Caco-2 (cell line): ENCODE measurements at regions not wholly inside any gene's neighbourhood (a gene's known extent, or its start where the extent isn't known, plus 50 kb on each side); places are given as distances from the start of the nearest gene placed in this dataset.

Experiments used
- BruUV-seq: library from RNA; stranded (reverse); fragments of 400-500 nt; replicated peaks from 2 replicates; lab custom pipeline; 2021; lab: Mats Ljungman, UMichigan
- CTCF ChIA-PET: fragments of 300-600 bp; sonication (Branson Sonifier 250); formaldehyde crosslinking; loops from one replicate; lab custom pipeline; 2022; ENCODE audit warnings: antibody characterized with exemption; lab: Charles Lee
- POLR2A ChIA-PET: fragments of 300-600 bp; sonication (Branson Sonifier 250); formaldehyde crosslinking; loops from one replicate; lab custom pipeline; 2022; ENCODE audit warnings: antibody characterized with exemption; lab: Charles Lee
- DNase-seq, 2 experiments: peaks; one replicate each; pipeline versions ENCODE4 v3.0.0 to v3.0.0-alpha.2; 2020 to 2022
- H3K27me3 ChIP-seq: replicated peaks from 2 replicates; pipeline ENCODE4 v1.6.0; 2011; ENCODE audit warnings: low read length; ENCODE audit not compliant: control insufficient read depth, insufficient read depth
- H3K36me3 ChIP-seq: 2 replicates; pipeline ENCODE4 v1.5.1; 2011; ENCODE audit warnings: low read length; ENCODE audit not compliant: control insufficient read depth, insufficient read depth
- H3K4me1 ChIP-seq: fragments of 250-450 bp; sonication (Bioruptor Pico); 2 replicates; pipeline ENCODE4 v1.5.1; 2020; ENCODE audit warnings: mild to moderate bottlenecking
- H3K4me3 ChIP-seq: 2 replicates; pipeline ENCODE4 v1.5.1; 2011; ENCODE audit warnings: low read depth, mild to moderate bottlenecking, control low read depth, low read length
- H3K9me3 ChIP-seq: fragments of 250-450 bp; sonication (Bioruptor Pico); 2 replicates; pipeline ENCODE4 v1.5.1; 2020; ENCODE audit warnings: mild to moderate bottlenecking, moderate library complexity
- H3K27ac Mint-ChIP-seq: one replicate; pipeline ENCODE4 v1.8.0; 2022; ENCODE audit warnings: mixed read lengths; ENCODE audit not compliant: unreplicated experiment
- H3K27me3 Mint-ChIP-seq: one replicate; pipeline ENCODE4 v1.8.0; 2022; ENCODE audit warnings: mixed read lengths; ENCODE audit not compliant: insufficient read depth, unreplicated experiment
- H3K36me3 Mint-ChIP-seq: one replicate; pipeline ENCODE4 v1.8.0; 2022; ENCODE audit warnings: mild to moderate bottlenecking, mixed read lengths; ENCODE audit not compliant: insufficient read depth, unreplicated experiment
- H3K4me1 Mint-ChIP-seq: one replicate; pipeline ENCODE4 v1.8.0; 2022; ENCODE audit warnings: low read depth, mixed read lengths; ENCODE audit not compliant: unreplicated experiment
- H3K4me3 Mint-ChIP-seq: one replicate; pipeline ENCODE4 v1.8.0; 2022; ENCODE audit warnings: mild to moderate bottlenecking, moderate library complexity, mixed read lengths; ENCODE audit not compliant: unreplicated experiment
- H3K9me3 Mint-ChIP-seq: one replicate; pipeline ENCODE4 v1.8.0; 2022; ENCODE audit warnings: mixed read lengths; ENCODE audit not compliant: unreplicated experiment
- CTCF ChIP-seq, 2 experiments: fragments of 200-600 bp in 1 of 2; IDR thresholded peaks; 1 replicate in 1 of 2; 2 replicates in 1 of 2; pipeline versions ENCODE4 v1.5.1 to v1.8.0; 2011 to 2022; ENCODE audit warnings: antibody characterized with exemption in 1 of 2, control low read depth in 1 of 2, inconsistent platforms in 1 of 2, low read depth in 1 of 2, low read length in 1 of 2, mild to moderate bottlenecking in 1 of 2, moderate library complexity in 1 of 2; ENCODE audit not compliant: insufficient read depth in 1 of 2, severe bottlenecking in 1 of 2, unreplicated experiment in 1 of 2
- intact Hi-C: fragments of 100-400 bp; cut with micrococcal nuclease; formaldehyde crosslinking; loops from one replicate; pipeline ENCODE4 v1.10.0; 2022; ENCODE audit not compliant: unreplicated experiment

GRCh38 chr3:23667536-23668429 is 138.0 kb upstream of the UBE2E1 start:
- DNase-seq: no peak
- H3K4me3 ChIP-seq: no peak overlapping the region

GRCh38 chr3:23668430-23668904 is 137.3 kb upstream of the UBE2E1 start:
- intact Hi-C loops: no loop called here
- Mint-ChIP-seq H3K4me3 (no peak overlapping the region), H3K9me3 (no peaks in the 10 kb centered on the region), H3K36me3 (no peaks in the 10 kb centered on the region), H3K27ac (no peak overlapping the region), H3K27me3 (no peaks in the 10 kb centered on the region), H3K4me1 (no peaks in the 10 kb centered on the region)
- no peaks in the 10 kb centered on the region for H3K9me3 ChIP-seq
- H3K36me3 ChIP-seq: no peaks in the 10 kb centered on the region
- H3K4me1 ChIP-seq: no peaks in the 10 kb centered on the region
- ChIA-PET CTCF (interaction anchor here (1.5 kb wide), 1 partner anchor 93 kb away, joined by 3 read pairs; no protein-coding TSS in a partner anchor), POLR2A (no interaction called here)
- DNase-seq: no peak
- TF ChIP-seq CTCF (IDR thresholded peaks at IDR 0.05; ENCODE audit: insufficient read depth in 1 of 2, low read depth in 1 of 2, low read length in 1 of 2, severe bottlenecking in 1 of 2, unreplicated experiment in 1 of 2): no peak
- H3K4me3 ChIP-seq: no peak overlapping the region
- H3K27me3 ChIP-seq: no peaks in the 10 kb centered on the region
- BruUV-seq: no TSS peak

More at GRCh38 chr3:23667536-23668429, 138.0 kb upstream of the UBE2E1 start:
- TF ChIP-seq CTCF (IDR thresholded peaks at IDR 0.05; ENCODE audit: insufficient read depth in 1 of 2, low read depth in 1 of 2, low read length in 1 of 2, severe bottlenecking in 1 of 2, unreplicated experiment in 1 of 2): no peak
- no peaks in the 10 kb centered on the region for H3K9me3 Mint-ChIP-seq
- H3K36me3 ChIP-seq: no peaks in the 10 kb centered on the region
- no peaks in the 10 kb centered on the region for H3K27me3 ChIP-seq
- intact Hi-C loops: no loop called here
- CTCF ChIA-PET: no interaction called here
- no peaks in the 10 kb centered on the region for H3K4me1 ChIP-seq
- POLR2A ChIA-PET: no interaction called here
- no peaks in the 10 kb centered on the region for H3K27me3 Mint-ChIP-seq
- BruUV-seq: no TSS peak
- no peaks in the 10 kb centered on the region for H3K9me3 ChIP-seq
- H3K4me1 Mint-ChIP-seq: no peaks in the 10 kb centered on the region
- H3K4me3 Mint-ChIP-seq: no peak overlapping the region
- H3K27ac Mint-ChIP-seq: no peak overlapping the region
- no peaks in the 10 kb centered on the region for H3K36me3 Mint-ChIP-seq

- Mint-ChIP-seq H3K9me3 (no peaks in the 10 kb centered on the region), H3K4me1 (no peaks in the 10 kb centered on the region), H3K27ac (no peak overlapping the region), H3K36me3 (no peaks in the 10 kb centered on the region), H3K4me3 (no peak overlapping the region), H3K27me3 (no peaks in the 10 kb centered on the region)
- no peak overlapping the region for H3K4me3 ChIP-seq
- CTCF ChIA-PET: interaction anchor here (1.5 kb wide), 1 partner anchor 91 kb away, joined by 3 read pairs; no protein-coding TSS in a partner anchor
- POLR2A ChIA-PET: no interaction called here
- DNase-seq: no peak
- H3K4me1 ChIP-seq: no peaks in the 10 kb centered on the region
- no peak for TF ChIP-seq CTCF (IDR thresholded peaks at IDR 0.05; ENCODE audit: insufficient read depth in 1 of 2, low read depth in 1 of 2, low read length in 1 of 2, severe bottlenecking in 1 of 2, unreplicated experiment in 1 of 2)
- no TSS peak for BruUV-seq
- H3K36me3 ChIP-seq: no peaks in the 10 kb centered on the region
- no peaks in the 10 kb centered on the region for H3K27me3 ChIP-seq
- intact Hi-C loops: no loop called here
- no peaks in the 10 kb centered on the region for H3K9me3 ChIP-seq
Observed at GRCh38 chr3:23669541-23670255, 136.1 kb upstream of the UBE2E1 start.
